Neural cell (in vitro differentiated cells): ENCODE measurements at regions not wholly inside any gene's neighbourhood (a gene's known extent, or its start where the extent isn't known, plus 50 kb on each side); places are given as distances from the start of the nearest gene placed in this dataset.

Source experiments
- H2AFZ ChIP-seq: fragments of 200-600, 300-800 bp; sonication (generic), shearing (Covaris generic); 2 replicates; pipeline ENCODE4 v1.6.0; 2014; ENCODE audit warnings: low read depth, mild to moderate bottlenecking, antibody characterized with exemption, low read length, moderate library complexity
- H3F3A ChIP-seq: fragments of 200-600 bp; shearing (Covaris generic); 2 replicates; pipeline ENCODE4 v1.6.1; 2016; ENCODE audit warnings: mild to moderate bottlenecking, moderate library complexity, mixed read lengths, antibody characterized with exemption, low read length; ENCODE audit not compliant: insufficient read depth, poor library complexity, severe bottlenecking
- H3K27ac ChIP-seq: fragments of 200-600, 300-800 bp; sonication (generic), shearing (Covaris generic); 2 replicates; pipeline ENCODE4 v1.5.1; 2014; ENCODE audit warnings: mild to moderate bottlenecking, low read length, moderate library complexity
- H3K27me3 ChIP-seq: fragments of 300-800, 200-600 bp; sonication (generic), shearing (Covaris generic); 2 replicates; pipeline ENCODE4 v1.6.0; 2014; ENCODE audit warnings: mild to moderate bottlenecking, low read depth, low read length, moderate library complexity; ENCODE audit not compliant: insufficient read depth
- H3K36me3 ChIP-seq: fragments of 300-800, 200-600 bp; sonication (generic), shearing (Covaris generic); 2 replicates; pipeline ENCODE4 v1.5.1; 2014; ENCODE audit warnings: mild to moderate bottlenecking, antibody characterized with exemption, low read length, moderate library complexity; ENCODE audit not compliant: insufficient read depth
- H3K4me2 ChIP-seq: fragments of 300-800, 200-600 bp; sonication (generic), shearing (Covaris generic); 2 replicates; pipeline ENCODE4 v1.6.0; 2014; ENCODE audit warnings: mild to moderate bottlenecking, low read length
- H3K4me3 ChIP-seq: fragments of 300-800, 200-600 bp; sonication (generic), shearing (Covaris generic); 2 replicates; pipeline ENCODE4 v1.5.1; 2014; ENCODE audit warnings: mild to moderate bottlenecking, low read length, moderate library complexity
- H3K79me2 ChIP-seq: fragments of 200-600 bp; shearing (Covaris generic); replicated peaks from 2 replicates; pipeline ENCODE4 v1.6.0; 2014; ENCODE audit warnings: mild to moderate bottlenecking, low read length, moderate library complexity; ENCODE audit not compliant: insufficient read depth
- H3K9ac ChIP-seq: fragments of 300-800, 200-600 bp; sonication (generic), shearing (Covaris generic); 2 replicates; pipeline ENCODE4 v1.6.1; 2016; ENCODE audit warnings: mild to moderate bottlenecking, low read length, mixed read lengths
- H3K9me2 ChIP-seq: fragments of 200-600 bp; shearing (Covaris generic); 2 replicates; pipeline ENCODE4 v1.6.1; 2016; ENCODE audit warnings: mild to moderate bottlenecking, low read length, mixed read lengths; ENCODE audit not compliant: insufficient read depth
- H3K9me3 ChIP-seq: fragments of 200-600, 300-800 bp; sonication (generic), shearing (Covaris generic); 2 replicates; pipeline ENCODE4 v1.6.1; 2016; ENCODE audit warnings: mild to moderate bottlenecking, mixed run types, low read length, moderate library complexity, mixed read lengths
- H4K20me1 ChIP-seq: fragments of 200-600 bp; shearing (Covaris generic); 2 replicates; pipeline ENCODE4 v1.6.1; 2016; ENCODE audit warnings: mild to moderate bottlenecking, mixed run types; ENCODE audit not compliant: insufficient read depth
- CTCF ChIP-seq: fragments of 450-650 bp; IDR thresholded peaks from 2 replicates; pipeline ENCODE4 v1.5.1; 2014; ENCODE audit warnings: antibody characterized with exemption, mild to moderate bottlenecking, moderate library complexity; ENCODE audit not compliant: poor library complexity, severe bottlenecking
- EP300 ChIP-seq: fragments of 450-650 bp; conservative IDR thresholded peaks from 2 replicates; pipeline ENCODE4 v1.6.1; 2014; ENCODE audit warnings: antibody characterized with exemption, mild to moderate bottlenecking, moderate library complexity; ENCODE audit not compliant: poor library complexity, severe bottlenecking
- EZH2 ChIP-seq: fragments of 200-600, 300-800 bp; shearing (Covaris generic), sonication (generic); IDR thresholded peaks from 2 replicates; pipeline ENCODE4 v1.6.1; 2014; ENCODE audit warnings: antibody characterized with exemption, low read length, borderline replicate concordance, mild to moderate bottlenecking; ENCODE audit not compliant: insufficient read depth, poor library complexity, severe bottlenecking
- MXI1 ChIP-seq: fragments of 450-650 bp; conservative IDR thresholded peaks from 2 replicates; pipeline ENCODE4 v1.6.1; 2014; ENCODE audit warnings: antibody characterized with exemption, mild to moderate bottlenecking; ENCODE audit not compliant: poor library complexity, severe bottlenecking
- POLR2AphosphoS5 ChIP-seq: IDR thresholded peaks from 2 replicates; pipeline ENCODE4 v1.6.1; 2012
- RAD21 ChIP-seq: fragments of 450-650 bp; conservative IDR thresholded peaks from 2 replicates; pipeline ENCODE4 v1.6.1; 2014; ENCODE audit warnings: antibody characterized with exemption, mild to moderate bottlenecking, moderate library complexity
- REST ChIP-seq: IDR thresholded peaks from 2 replicates; pipeline ENCODE4 v1.6.1; 2012; ENCODE audit warnings: borderline replicate concordance
- SMC3 ChIP-seq: fragments of 450-650 bp; conservative IDR thresholded peaks from 2 replicates; pipeline ENCODE4 v1.6.1; 2014; ENCODE audit warnings: antibody characterized with exemption, mild to moderate bottlenecking, moderate library complexity; ENCODE audit not compliant: poor library complexity
- TAF1 ChIP-seq: IDR thresholded peaks from 2 replicates; pipeline ENCODE4 v1.6.1; 2012; ENCODE audit warnings: low read depth

GRCh38 chr5:152116934-152117333 is 192.3 kb upstream of the GLRA1 start:
- Histone ChIP-seq H3K27ac (no peak overlapping the region), H3F3A (no peaks in the 10 kb centered on the region), H3K4me2 (no peak overlapping the region), H3K9me3 (no peaks in the 10 kb centered on the region), H4K20me1 (no peaks in the 10 kb centered on the region), H3K4me3 (no peak overlapping the region), H3K27me3 (no peaks in the 10 kb centered on the region), H2AFZ (no peak overlapping the region), H3K79me2 (no peaks in the 10 kb centered on the region), H3K36me3 (no peaks in the 10 kb centered on the region), H3K9me2 (no peaks in the 10 kb centered on the region), H3K9ac (no peak overlapping the region)
- TF ChIP-seq CTCF (no peak), RAD21 (no peak), EP300 (no peak), MXI1 (no peak), POLR2AphosphoS5 (no peak), TAF1 (no peak), SMC3 (no peak)

- Histone ChIP-seq H4K20me1 (no peaks in the 10 kb centered on the region), H3K36me3 (no peaks in the 10 kb centered on the region), H3K27me3 (no peaks in the 10 kb centered on the region), H3K27ac (no peak overlapping the region), H3K4me3 (no peak overlapping the region), H2AFZ (no peak overlapping the region), H3K9me2 (no peaks in the 10 kb centered on the region), H3K79me2 (no peaks in the 10 kb centered on the region), H3F3A (no peaks in the 10 kb centered on the region), H3K9ac (no peak overlapping the region), H3K9me3 (no peaks in the 10 kb centered on the region), H3K4me2 (no peak overlapping the region)
- no peak for TF ChIP-seq MXI1
- no peak for TF ChIP-seq TAF1
- TF ChIP-seq RAD21 = no peak
- no peak for TF ChIP-seq POLR2AphosphoS5
- no peak for TF ChIP-seq SMC3
- no peak for TF ChIP-seq EP300
- no peak for TF ChIP-seq CTCF
- no peak for TF ChIP-seq EZH2
- no peak for TF ChIP-seq REST
These were observed 188.8 kb upstream of the GLRA1 start for GRCh38 chr5:152113401-152113800.
